H9 (cell line): ENCODE measurements at regions not wholly inside any gene's neighbourhood (a gene's known extent, or its start where the extent isn't known, plus 50 kb on each side); places are given as distances from the start of the nearest gene placed in this dataset.

ENCODE experiments used
- DNase-seq: peaks from one replicate; pipeline ENCODE4 v3.0.0-alpha.2; 2017
- H2AFZ ChIP-seq: one replicate; pipeline ENCODE4 v1.6.1; 2013; ENCODE audit warnings: mild to moderate bottlenecking, low read length, control low read depth, moderate library complexity
- H2AK5ac ChIP-seq: 2 replicates; pipeline ENCODE4 v1.6.1; 2013; ENCODE audit warnings: low read length, control low read depth, mixed read lengths; ENCODE audit not compliant: insufficient read length
- H2BK120ac ChIP-seq: one replicate; pipeline ENCODE4 v1.6.1; 2013; ENCODE audit warnings: low read depth, mild to moderate bottlenecking, low read length, control low read depth, inconsistent platforms; ENCODE audit not compliant: poor library complexity, severe bottlenecking
- H2BK12ac ChIP-seq: 2 replicates; pipeline ENCODE4 v1.6.1; 2013; ENCODE audit warnings: low read length, control low read depth, mixed read lengths, low read depth; ENCODE audit not compliant: insufficient read length
- H2BK15ac ChIP-seq: 2 replicates; pipeline ENCODE4 v1.6.1; 2013; ENCODE audit warnings: low read depth, low read length, control low read depth
- H2BK20ac ChIP-seq: one replicate; pipeline ENCODE4 v1.6.1; 2013; ENCODE audit warnings: low read depth, mild to moderate bottlenecking, low read length, control low read depth, inconsistent platforms; ENCODE audit not compliant: poor library complexity, severe bottlenecking
- H2BK5ac ChIP-seq: 2 replicates; pipeline ENCODE4 v1.6.1; 2013; ENCODE audit warnings: low read length, control low read depth, mixed read lengths; ENCODE audit not compliant: insufficient read length
- H3K14ac ChIP-seq: 2 replicates; pipeline ENCODE4 v1.6.1; 2013; ENCODE audit warnings: low read length, control low read depth; ENCODE audit not compliant: insufficient read depth
- H3K18ac ChIP-seq: 2 replicates; pipeline ENCODE4 v1.6.1; 2013; ENCODE audit warnings: low read depth, mild to moderate bottlenecking, mixed read lengths, low read length, control low read depth; ENCODE audit not compliant: insufficient read length
- H3K23ac ChIP-seq: 2 replicates; pipeline ENCODE4 v1.6.1; 2013; ENCODE audit warnings: low read length, control low read depth, mixed read lengths, low read depth; ENCODE audit not compliant: insufficient read length
- H3K23me2 ChIP-seq: 2 replicates; pipeline ENCODE4 v1.6.1; 2013; ENCODE audit warnings: low read depth, mild to moderate bottlenecking, mixed read lengths, low read length, control low read depth; ENCODE audit not compliant: insufficient read length, poor library complexity, severe bottlenecking
- H3K27ac ChIP-seq: 2 replicates; pipeline ENCODE4 v1.5.1; 2013; ENCODE audit warnings: low read length, control low read depth, mixed read lengths, low read depth; ENCODE audit not compliant: insufficient read length
- H3K27me3 ChIP-seq: 2 replicates; pipeline ENCODE4 v1.6.1; 2013; ENCODE audit warnings: low read length, control low read depth, inconsistent platforms; ENCODE audit not compliant: insufficient read depth
- H3K4ac ChIP-seq: 2 replicates; pipeline ENCODE4 v1.6.1; 2013; ENCODE audit warnings: low read depth, mild to moderate bottlenecking, control low read depth, inconsistent platforms, low read length, moderate library complexity
- H3K4me1 ChIP-seq: 2 replicates; pipeline ENCODE4 v1.6.1; 2013; ENCODE audit warnings: low read length, control low read depth, inconsistent platforms; ENCODE audit not compliant: insufficient read depth
- H3K4me2 ChIP-seq: 2 replicates; pipeline ENCODE4 v1.6.1; 2013; ENCODE audit warnings: low read length, control low read depth, mixed read lengths; ENCODE audit not compliant: insufficient read length, insufficient read depth
- H3K56ac ChIP-seq: 2 replicates; pipeline ENCODE4 v1.6.1; 2013; ENCODE audit warnings: low read depth, mild to moderate bottlenecking, mixed read lengths, low read length, control low read depth; ENCODE audit not compliant: insufficient read length
- H3K79me1 ChIP-seq: 2 replicates; pipeline ENCODE4 v1.6.1; 2013; ENCODE audit warnings: low read depth, mild to moderate bottlenecking, moderate library complexity, low read length, control low read depth, inconsistent platforms; ENCODE audit not compliant: insufficient read depth, poor library complexity, severe bottlenecking
- H3K79me2 ChIP-seq: 2 replicates; pipeline ENCODE4 v1.6.1; 2013; ENCODE audit warnings: low read length, control low read depth, inconsistent platforms; ENCODE audit not compliant: insufficient read depth
- H3K9ac ChIP-seq: 2 replicates; pipeline ENCODE4 v1.6.1; 2013; ENCODE audit warnings: low read length, control low read depth, mixed read lengths; ENCODE audit not compliant: insufficient read length; ENCODE audit errors: extremely low read depth
- H3K9me3 ChIP-seq: one replicate; pipeline ENCODE4 v1.6.1; 2013; ENCODE audit warnings: low read depth, low read length, inconsistent platforms; ENCODE audit not compliant: control insufficient read depth
- H3T11ph ChIP-seq: one replicate; pipeline ENCODE4 v1.6.1; 2013; ENCODE audit warnings: mild to moderate bottlenecking, low read length, control low read depth, inconsistent platforms
- H4K20me1 ChIP-seq: one replicate; pipeline ENCODE4 v1.6.1; 2013; ENCODE audit not compliant: control insufficient read depth, insufficient read length, insufficient read depth
- H4K5ac ChIP-seq: 2 replicates; pipeline ENCODE4 v1.6.1; 2013; ENCODE audit warnings: low read depth, mild to moderate bottlenecking, mixed read lengths, low read length, control low read depth; ENCODE audit not compliant: insufficient read length
- H4K8ac ChIP-seq: replicated peaks from 2 replicates; pipeline ENCODE4 v1.6.1; 2013; ENCODE audit warnings: low read length, control low read depth, mixed read lengths, low read depth; ENCODE audit not compliant: insufficient read length
- H4K91ac ChIP-seq: 2 replicates; pipeline ENCODE4 v1.6.1; 2013; ENCODE audit warnings: low read depth, mild to moderate bottlenecking, moderate library complexity, mixed read lengths, low read length, control low read depth; ENCODE audit not compliant: insufficient read length
- H3K27ac Mint-ChIP-seq, 3 experiments: 2 replicates in 2 of 3; 3 replicates in 1 of 3; pipeline ENCODE4 v1.8.0; 2020 to 2021; ENCODE audit warnings: mixed read lengths in 3 of 3, mild to moderate bottlenecking in 1 of 3, moderate library complexity in 1 of 3
- H3K27me3 Mint-ChIP-seq: 2 replicates; pipeline ENCODE4 v1.8.0; 2021; ENCODE audit warnings: low read depth, mild to moderate bottlenecking, moderate library complexity, mixed read lengths
- H3K36me3 Mint-ChIP-seq, 3 experiments: 2 replicates in 2 of 3; 3 replicates in 1 of 3; pipeline ENCODE4 v1.8.0; 2020 to 2021; ENCODE audit warnings: low read depth in 3 of 3, mixed read lengths in 3 of 3; ENCODE audit not compliant: insufficient read depth in 1 of 3
- H3K4me1 Mint-ChIP-seq, 2 experiments: 2 replicates each; pipeline ENCODE4 v1.8.0; 2020; ENCODE audit warnings: mixed read lengths in 2 of 2
- H3K4me3 Mint-ChIP-seq, 2 experiments: 2 replicates in 1 of 2; 3 replicates in 1 of 2; pipeline ENCODE4 v1.8.0; 2020 to 2021; ENCODE audit warnings: mild to moderate bottlenecking in 2 of 2, mixed read lengths in 2 of 2, moderate library complexity in 1 of 2
- H3K9me3 Mint-ChIP-seq, 2 experiments: 2 replicates in 1 of 2; 3 replicates in 1 of 2; pipeline ENCODE4 v1.8.0; 2020; ENCODE audit warnings: mild to moderate bottlenecking in 2 of 2, mixed read lengths in 2 of 2, moderate library complexity in 1 of 2
- TF ChIP-seq, protein P1 (sequence below): fragments of 200-600 bp; sonication (generic); conservative IDR thresholded peaks from 3 replicates; pipeline ENCODE4 v1.8.0; 2021; ENCODE audit warnings: antibody characterized with exemption, mild to moderate bottlenecking

DNA sequence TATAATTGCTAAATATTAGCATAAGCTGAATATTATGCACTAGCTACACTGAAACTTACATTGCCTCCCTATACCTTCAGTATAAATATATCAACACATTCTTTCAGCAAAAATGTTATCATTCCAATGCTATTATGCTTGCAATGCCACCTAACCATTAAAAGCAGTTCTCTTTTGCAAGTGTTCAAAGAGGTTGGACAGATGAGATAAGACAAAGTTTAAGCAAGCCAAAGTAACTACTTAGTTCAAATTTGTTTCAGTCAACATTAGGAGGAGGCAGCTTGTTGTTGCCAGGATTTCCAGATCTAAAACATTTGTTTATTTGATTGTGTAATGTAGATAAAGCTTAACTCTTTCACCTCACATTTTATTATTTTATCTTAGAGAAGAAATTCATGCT is 323.9 kb upstream of the FAM241A start:
- H3T11ph ChIP-seq, result no peak overlapping the region
- no peak overlapping the region for H3K14ac ChIP-seq
- no peak overlapping the region for H2AK5ac ChIP-seq
- Mint-ChIP-seq H3K27me3 (peaks cover 4% of the 10 kb centered on the region), H3K9me3 (peaks cover 7 to 23% of the 10 kb centered on the region in 2 experiments), H3K4me3 (no peak overlapping the region), H3K27ac (no peak overlapping the region), H3K36me3 (peaks cover 3 to 19% (median 4%) of the 10 kb centered on the region in 3 experiments; a peak in 6 of 7 replicates), H3K4me1 (no peaks in the 10 kb centered on the region)
- H3K56ac ChIP-seq, result no peak overlapping the region
- no peak overlapping the region for H3K9ac ChIP-seq
- no peak overlapping the region for H2BK15ac ChIP-seq
- no peak overlapping the region for H4K5ac ChIP-seq
- H3K23ac ChIP-seq, result no peak overlapping the region
- no peak overlapping the region for H3K4me2 ChIP-seq
- no peak overlapping the region for H2BK120ac ChIP-seq
- H4K8ac ChIP-seq, result no peak overlapping the region
- no peak overlapping the region for H2AFZ ChIP-seq
- no peak overlapping the region for H3K18ac ChIP-seq
- H3K9me3 ChIP-seq, result peaks cover 10% of the 10 kb centered on the region
- H2BK12ac ChIP-seq, result no peak overlapping the region
- no peaks in the 10 kb centered on the region for H3K79me1 ChIP-seq
- no peaks in the 10 kb centered on the region for H3K79me2 ChIP-seq
- DNase-seq, result no peak
- H3K27me3 ChIP-seq, result no peaks in the 10 kb centered on the region
- no peaks in the 10 kb centered on the region for H4K20me1 ChIP-seq
- H2BK5ac ChIP-seq, result no peak overlapping the region
- no peaks in the 10 kb centered on the region for H3K23me2 ChIP-seq
- TF ChIP-seq, protein P1, sequence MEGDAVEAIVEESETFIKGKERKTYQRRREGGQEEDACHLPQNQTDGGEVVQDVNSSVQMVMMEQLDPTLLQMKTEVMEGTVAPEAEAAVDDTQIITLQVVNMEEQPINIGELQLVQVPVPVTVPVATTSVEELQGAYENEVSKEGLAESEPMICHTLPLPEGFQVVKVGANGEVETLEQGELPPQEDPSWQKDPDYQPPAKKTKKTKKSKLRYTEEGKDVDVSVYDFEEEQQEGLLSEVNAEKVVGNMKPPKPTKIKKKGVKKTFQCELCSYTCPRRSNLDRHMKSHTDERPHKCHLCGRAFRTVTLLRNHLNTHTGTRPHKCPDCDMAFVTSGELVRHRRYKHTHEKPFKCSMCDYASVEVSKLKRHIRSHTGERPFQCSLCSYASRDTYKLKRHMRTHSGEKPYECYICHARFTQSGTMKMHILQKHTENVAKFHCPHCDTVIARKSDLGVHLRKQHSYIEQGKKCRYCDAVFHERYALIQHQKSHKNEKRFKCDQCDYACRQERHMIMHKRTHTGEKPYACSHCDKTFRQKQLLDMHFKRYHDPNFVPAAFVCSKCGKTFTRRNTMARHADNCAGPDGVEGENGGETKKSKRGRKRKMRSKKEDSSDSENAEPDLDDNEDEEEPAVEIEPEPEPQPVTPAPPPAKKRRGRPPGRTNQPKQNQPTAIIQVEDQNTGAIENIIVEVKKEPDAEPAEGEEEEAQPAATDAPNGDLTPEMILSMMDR, result no peak
- no peak overlapping the region for H3K4ac ChIP-seq
- H3K27ac ChIP-seq, result no peak overlapping the region
- no peaks in the 10 kb centered on the region for H3K4me1 ChIP-seq
- no peak overlapping the region for H2BK20ac ChIP-seq
- H4K91ac ChIP-seq, result no peak overlapping the region
